Panc1 (cell line): ENCODE measurements at regions not wholly inside any gene's neighbourhood (a gene's known extent, or its start where the extent isn't known, plus 50 kb on each side); places are given as distances from the start of the nearest gene placed in this dataset.

Source experiments
- ATAC-seq: fragments of 200-7000 bp; cut with Tn5 transposase; 2 replicates; pipeline ENCODE4 v1.9.1; 2020; ENCODE audit warnings: mild to moderate bottlenecking, moderate library complexity
- BruUV-seq: library from RNA; stranded (reverse); fragments of 400-500 nt; replicated peaks from 2 replicates; lab custom pipeline; 2021; lab: Mats Ljungman, UMichigan
- CTCF ChIA-PET: fragments of 300-600 bp; sonication (Branson Sonifier 250); formaldehyde crosslinking; loops from one replicate; lab custom pipeline; 2022; ENCODE audit warnings: antibody characterized with exemption; lab: Charles Lee
- POLR2A ChIA-PET: fragments of 300-600 bp; sonication (Branson Sonifier 250); formaldehyde crosslinking; loops from one replicate; lab custom pipeline; 2022; ENCODE audit warnings: antibody characterized with exemption; lab: Charles Lee
- DNase-seq: peaks from one replicate; pipeline ENCODE4 v3.0.0-alpha.2; 2010; ENCODE audit warnings: low read depth, low spot score
- H3K27ac ChIP-seq: 2 replicates; pipeline ENCODE4 v1.5.1; 2011; ENCODE audit warnings: mild to moderate bottlenecking, low read length, inconsistent platforms
- H3K27me3 ChIP-seq: fragments of 200-500 bp; sonication (Bioruptor generic); 2 replicates; pipeline ENCODE4 v1.6.0; 2014; ENCODE audit warnings: low read length, inconsistent platforms; ENCODE audit not compliant: control insufficient read depth, insufficient read depth
- H3K36me3 ChIP-seq: fragments of 200-500 bp; sonication (Bioruptor generic); 2 replicates; pipeline ENCODE4 v1.5.1; 2014; ENCODE audit warnings: inconsistent platforms, mild to moderate bottlenecking, low read length, moderate library complexity; ENCODE audit not compliant: control insufficient read depth, insufficient read depth
- H3K4me1 ChIP-seq: 2 replicates; pipeline ENCODE4 v1.5.1; 2011; ENCODE audit warnings: inconsistent platforms, mild to moderate bottlenecking, low read length, moderate library complexity; ENCODE audit not compliant: control insufficient read depth, insufficient read depth
- H3K4me3 ChIP-seq, 2 experiments: 2 replicates each; pipeline ENCODE4 v1.5.1; 2011 to 2012; ENCODE audit warnings: low read depth in 2 of 2, low read length in 2 of 2, mild to moderate bottlenecking in 2 of 2, inconsistent platforms in 1 of 2, moderate library complexity in 1 of 2
- H3K9me3 ChIP-seq: fragments of 200-500 bp; sonication (Bioruptor generic); 2 replicates; pipeline ENCODE4 v1.5.1; 2014; ENCODE audit warnings: low read depth, mild to moderate bottlenecking, inconsistent platforms, low read length, moderate library complexity; ENCODE audit not compliant: control insufficient read depth, insufficient read depth
- CTCF ChIP-seq: fragments of 450-650 bp; IDR thresholded peaks from 2 replicates; pipeline ENCODE4 v1.5.1; 2017; ENCODE audit warnings: mild to moderate bottlenecking
- POLR2AphosphoS5 ChIP-seq: IDR thresholded peaks from 2 replicates; pipeline ENCODE4 v1.6.1; 2012; ENCODE audit warnings: mild to moderate bottlenecking, low read depth, low read length, moderate library complexity
- SIN3A ChIP-seq: IDR thresholded peaks from 2 replicates; pipeline ENCODE4 v1.6.1; 2012; ENCODE audit warnings: low read depth, mild to moderate bottlenecking, low read length, moderate library complexity, borderline replicate concordance; ENCODE audit not compliant: insufficient read depth
- TCF7L2 ChIP-seq: IDR thresholded peaks from 2 replicates; pipeline ENCODE4 v1.6.1; 2011; ENCODE audit warnings: mild to moderate bottlenecking, low read depth, low read length, inconsistent platforms
- in situ Hi-C: cut with HindIII; loops from 2 replicates; pipeline ENCODE4 v1.10.0; 2016; ENCODE audit warnings: low sequenced_read_pairs, low pct_unique_long_range_greater_than_20kb
- intact Hi-C: fragments of 100-400 bp; cut with micrococcal nuclease; formaldehyde crosslinking; loops from one replicate; pipeline ENCODE4 v1.10.0; 2022; ENCODE audit not compliant: unreplicated experiment
- TF ChIP-seq, protein P1 (sequence below), 2 experiments: IDR thresholded peaks; 2 replicates each; pipeline ENCODE4 v1.6.1; 2011 to 2012; ENCODE audit warnings: low read depth in 2 of 2, control low read depth in 1 of 2, low read length in 1 of 2, mild to moderate bottlenecking in 1 of 2, moderate library complexity in 1 of 2; ENCODE audit not compliant: insufficient read depth in 1 of 2

- CTCF ChIA-PET = no interaction called here
- no TSS peak for BruUV-seq
- no peak for DNase-seq
- TF ChIP-seq CTCF (no peak), POLR2AphosphoS5 (no peak), SIN3A (no peak), TCF7L2 (no peak)
- TF ChIP-seq, protein P1, sequence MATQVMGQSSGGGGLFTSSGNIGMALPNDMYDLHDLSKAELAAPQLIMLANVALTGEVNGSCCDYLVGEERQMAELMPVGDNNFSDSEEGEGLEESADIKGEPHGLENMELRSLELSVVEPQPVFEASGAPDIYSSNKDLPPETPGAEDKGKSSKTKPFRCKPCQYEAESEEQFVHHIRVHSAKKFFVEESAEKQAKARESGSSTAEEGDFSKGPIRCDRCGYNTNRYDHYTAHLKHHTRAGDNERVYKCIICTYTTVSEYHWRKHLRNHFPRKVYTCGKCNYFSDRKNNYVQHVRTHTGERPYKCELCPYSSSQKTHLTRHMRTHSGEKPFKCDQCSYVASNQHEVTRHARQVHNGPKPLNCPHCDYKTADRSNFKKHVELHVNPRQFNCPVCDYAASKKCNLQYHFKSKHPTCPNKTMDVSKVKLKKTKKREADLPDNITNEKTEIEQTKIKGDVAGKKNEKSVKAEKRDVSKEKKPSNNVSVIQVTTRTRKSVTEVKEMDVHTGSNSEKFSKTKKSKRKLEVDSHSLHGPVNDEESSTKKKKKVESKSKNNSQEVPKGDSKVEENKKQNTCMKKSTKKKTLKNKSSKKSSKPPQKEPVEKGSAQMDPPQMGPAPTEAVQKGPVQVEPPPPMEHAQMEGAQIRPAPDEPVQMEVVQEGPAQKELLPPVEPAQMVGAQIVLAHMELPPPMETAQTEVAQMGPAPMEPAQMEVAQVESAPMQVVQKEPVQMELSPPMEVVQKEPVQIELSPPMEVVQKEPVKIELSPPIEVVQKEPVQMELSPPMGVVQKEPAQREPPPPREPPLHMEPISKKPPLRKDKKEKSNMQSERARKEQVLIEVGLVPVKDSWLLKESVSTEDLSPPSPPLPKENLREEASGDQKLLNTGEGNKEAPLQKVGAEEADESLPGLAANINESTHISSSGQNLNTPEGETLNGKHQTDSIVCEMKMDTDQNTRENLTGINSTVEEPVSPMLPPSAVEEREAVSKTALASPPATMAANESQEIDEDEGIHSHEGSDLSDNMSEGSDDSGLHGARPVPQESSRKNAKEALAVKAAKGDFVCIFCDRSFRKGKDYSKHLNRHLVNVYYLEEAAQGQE (IDR thresholded peaks at IDR 0.05; ENCODE audit: insufficient read depth in 1 of 2, low read depth in 2 of 2, low read length in 1 of 2) = no peak
- intact Hi-C loops = loop anchor here (10.0 kb wide), 2 partner anchors 147 to 827 kb away; no protein-coding TSS in a partner anchor
- in situ Hi-C loops = no loop called here
- Histone ChIP-seq H3K27ac (no peak overlapping the region), H3K4me3 (no peak overlapping the region), H3K27me3 (peaks cover 12% of the 10 kb centered on the region), H3K36me3 (no peaks in the 10 kb centered on the region), H3K4me1 (no peaks in the 10 kb centered on the region), H3K9me3 (no peaks in the 10 kb centered on the region)
- ATAC-seq = no peak
- POLR2A ChIA-PET = no interaction called here
Measured at GRCh38 chr5:79851391-79851863, 139.6 kb downstream of the MTX3 start.

DNA sequence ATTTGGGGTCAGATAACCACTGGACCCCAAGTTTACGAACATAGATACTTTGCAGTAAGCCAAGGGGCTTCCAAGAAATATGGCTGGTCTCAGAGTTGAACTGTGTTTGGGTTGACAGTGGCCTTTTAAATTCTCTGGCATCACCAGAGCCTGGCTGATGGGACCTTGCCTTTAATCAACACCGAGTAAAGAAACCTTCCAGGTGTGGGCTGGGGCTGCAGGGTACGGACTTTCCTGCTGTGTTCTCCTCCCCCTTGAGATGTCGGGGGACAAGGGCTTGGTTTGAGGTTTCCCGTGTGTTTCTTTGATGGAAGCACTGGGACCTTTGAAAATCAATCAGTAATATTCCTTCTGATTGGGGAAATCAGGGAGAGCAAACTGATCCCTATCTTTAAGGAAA is 140.1 kb downstream of the MTX3 start:
- no TSS peak for BruUV-seq
- no peaks in the 10 kb centered on the region for H3K9me3 ChIP-seq
- DNase-seq (no peak), ATAC-seq (no peak)
- in situ Hi-C loops = no loop called here
- intact Hi-C loops = loop anchor here (10.0 kb wide), 2 partner anchors 146 to 826 kb away; no protein-coding TSS in a partner anchor
- H3K36me3 ChIP-seq = no peaks in the 10 kb centered on the region
- TF ChIP-seq, protein P1 (IDR thresholded peaks at IDR 0.05; ENCODE audit: insufficient read depth in 1 of 2, low read depth in 2 of 2, low read length in 1 of 2) = no peak
- TF ChIP-seq TCF7L2 (no peak), SIN3A (no peak), POLR2AphosphoS5 (no peak), CTCF (no peak)
- POLR2A ChIA-PET = interaction anchor here (0.7 kb wide), 1 partner anchor 138 kb away, joined by 3 read pairs; no protein-coding TSS in a partner anchor
- H3K27ac ChIP-seq = no peak overlapping the region
- peaks cover 12% of the 10 kb centered on the region for H3K27me3 ChIP-seq
- CTCF ChIA-PET = no interaction called here
- H3K4me1 ChIP-seq = no peaks in the 10 kb centered on the region
- H3K4me3 ChIP-seq = no peak overlapping the region
